ENCODE measurements at regions not wholly inside any gene's neighbourhood (a gene's known extent, or its start where the extent isn't known, plus 50 kb on each side); places are given as distances from the start of the nearest gene placed in this dataset.

DNA sequence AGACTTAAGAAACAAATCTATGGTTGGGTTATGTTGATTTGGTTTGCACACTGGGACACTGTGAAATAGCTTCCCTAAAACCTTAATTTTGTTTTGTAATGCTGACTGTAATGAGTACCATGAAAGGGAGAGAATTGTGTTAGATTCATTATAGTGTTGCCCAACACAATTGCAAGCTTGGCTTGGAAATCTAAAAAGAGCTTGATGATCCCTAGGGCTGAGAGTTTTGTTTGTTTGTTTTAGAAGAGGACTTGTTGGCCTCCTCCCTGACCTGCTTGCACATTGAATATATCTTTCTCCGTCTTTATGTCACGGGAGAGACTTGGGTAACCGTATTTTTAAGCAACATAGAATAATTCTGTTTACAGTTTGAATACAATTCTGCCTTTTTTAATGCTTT is 410.1 kb downstream of the ARL4A start:
- peaks cover 4% of the 10 kb centered on the region for H3K4me1 ChIP-seq
- no peak overlapping the region for H3K27ac ChIP-seq
- DNase-seq (no peak), ATAC-seq (no peak)
- no peaks in the 10 kb centered on the region for H3K27me3 ChIP-seq (ENCODE audit: low read depth)
- TF ChIP-seq CTCF (IDR thresholded peaks at IDR 0.05), result no peak
- no peaks in the 10 kb centered on the region for H3K36me3 ChIP-seq
- intact Hi-C loops (cut with DNase I), result no loop called here
- H3K9me3 ChIP-seq, result no peaks in the 10 kb centered on the region
- no peak overlapping the region for H3K4me3 ChIP-seq

- Histone ChIP-seq H3K4me3 (no peak overlapping the region), H3K36me3 (no peaks in the 10 kb centered on the region), H3K4me1 (peaks cover 4% of the 10 kb centered on the region), H3K27me3 (ENCODE audit: low read depth) (no peaks in the 10 kb centered on the region), H3K27ac (no peak overlapping the region), H3K9me3 (no peaks in the 10 kb centered on the region)
- ATAC-seq, result no peak
- intact Hi-C loops (cut with DNase I), result no loop called here
- no peak for DNase-seq
- no peak for TF ChIP-seq CTCF (IDR thresholded peaks at IDR 0.05)
Measured at GRCh38 chr7:13098161-13098560, 410.7 kb downstream of the ARL4A start.

DNA sequence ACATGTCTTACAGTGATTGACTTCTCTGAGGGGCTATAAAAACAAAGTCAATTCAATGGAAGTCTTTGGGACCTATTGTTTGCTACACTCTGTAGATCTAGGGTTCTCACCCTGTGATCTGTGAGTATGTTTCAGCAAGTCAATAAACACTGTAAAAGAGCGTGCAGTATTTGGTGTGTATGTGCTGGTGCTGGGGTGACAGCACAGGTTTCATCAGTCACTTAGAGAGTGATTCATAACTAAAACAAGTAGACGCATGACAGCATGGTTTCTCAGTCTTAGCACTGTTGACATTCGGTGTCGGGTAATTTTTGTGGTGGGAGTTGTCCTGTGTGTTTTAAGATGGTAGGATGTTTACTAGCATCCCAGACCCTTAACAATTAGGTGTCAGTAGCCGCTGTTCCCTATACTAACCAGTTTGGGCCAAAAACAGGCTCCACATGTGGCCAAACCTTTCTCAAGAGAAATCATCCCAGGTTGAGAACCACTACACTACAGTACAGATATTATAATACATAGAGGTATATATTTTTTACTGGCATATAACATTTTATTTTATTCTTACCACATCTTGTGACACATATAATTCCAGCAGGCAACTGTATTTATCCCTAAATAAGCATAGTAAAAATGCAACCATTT is 411.8 kb downstream of the ARL4A start:
- TF ChIP-seq CTCF (IDR thresholded peaks at IDR 0.05), result no peak
- Histone ChIP-seq H3K4me1 (no peaks in the 10 kb centered on the region), H3K27me3 (ENCODE audit: low read depth) (no peaks in the 10 kb centered on the region), H3K9me3 (no peaks in the 10 kb centered on the region), H3K4me3 (no peak overlapping the region), H3K27ac (no peak overlapping the region), H3K36me3 (no peaks in the 10 kb centered on the region)
- DNase-seq, result no peak
- intact Hi-C loops (cut with DNase I), result no loop called here
- ATAC-seq, result no peak

- Histone ChIP-seq H3K36me3 (no peaks in the 10 kb centered on the region), H3K4me3 (no peak overlapping the region), H3K9me3 (no peaks in the 10 kb centered on the region), H3K4me1 (no peaks in the 10 kb centered on the region), H3K27me3 (ENCODE audit: low read depth) (no peaks in the 10 kb centered on the region), H3K27ac (no peak overlapping the region)
- ATAC-seq (no peak), DNase-seq (no peak)
- intact Hi-C loops (cut with DNase I), result no loop called here
- no peak for TF ChIP-seq CTCF (IDR thresholded peaks at IDR 0.05)
Measured at GRCh38 chr7:13104128-13104527, 416.7 kb downstream of the ARL4A start.

DNA sequence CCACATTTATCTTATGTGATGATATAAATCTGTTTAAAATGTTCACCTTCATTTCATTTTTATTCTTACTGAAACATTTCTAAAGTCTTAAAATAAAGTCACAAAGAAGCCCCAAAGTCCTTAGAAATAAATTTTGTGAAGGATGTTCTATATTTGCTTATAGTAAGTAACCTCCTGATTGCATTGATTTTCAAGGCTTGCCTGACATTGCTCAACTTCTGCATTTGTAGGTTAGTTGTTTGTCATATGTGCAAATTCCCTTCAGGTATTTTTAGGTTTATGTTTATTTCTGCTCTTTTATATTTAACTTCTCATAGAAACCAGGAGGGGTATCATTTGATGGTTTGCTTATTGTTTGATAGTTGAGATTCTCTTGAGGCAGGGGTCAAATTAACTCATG is 417.8 kb downstream of the ARL4A start:
- DNase-seq (no peak), ATAC-seq (no peak)
- H3K4me1 ChIP-seq, result no peaks in the 10 kb centered on the region
- no peaks in the 10 kb centered on the region for H3K9me3 ChIP-seq
- H3K27ac ChIP-seq, result no peak overlapping the region
- H3K36me3 ChIP-seq, result no peaks in the 10 kb centered on the region
- no peak for TF ChIP-seq CTCF (IDR thresholded peaks at IDR 0.05)
- intact Hi-C loops (cut with DNase I), result no loop called here
- no peak overlapping the region for H3K4me3 ChIP-seq
- H3K27me3 ChIP-seq (ENCODE audit: low read depth), result no peaks in the 10 kb centered on the region

- DNase-seq, result no peak
- intact Hi-C loops (cut with DNase I), result no loop called here
- no peaks in the 10 kb centered on the region for H3K4me1 ChIP-seq
- no peak for TF ChIP-seq CTCF (IDR thresholded peaks at IDR 0.05)
- no peaks in the 10 kb centered on the region for H3K9me3 ChIP-seq
- H3K27me3 ChIP-seq (ENCODE audit: low read depth), result no peaks in the 10 kb centered on the region
- no peak overlapping the region for H3K27ac ChIP-seq
- H3K36me3 ChIP-seq, result no peaks in the 10 kb centered on the region
- H3K4me3 ChIP-seq, result no peak overlapping the region
- ATAC-seq, result no peak
Measured at GRCh38 chr7:13106513-13106912, 419.1 kb downstream of the ARL4A start.

All from lower lobe of right lung (tissue), 2 donors.